Kidney (tissue), 13 donors: ENCODE measurements at regions not wholly inside any gene's neighbourhood (a gene's known extent, or its start where the extent isn't known, plus 50 kb on each side); places are given as distances from the start of the nearest gene placed in this dataset.

Experiments used
- DNase-seq, 5 donors: peaks; one replicate each; pipeline ENCODE4 v3.0.0-alpha.2; 2013 to 2020
- FAIRE-seq: peaks from 2 replicates; lab custom pipeline; 2012; peaks lifted over from hg19 to GRCh38; lab: Jason Lieb, UNC
- H3K27ac ChIP-seq, 2 donors: one replicate each; pipeline ENCODE4 v1.7.0; 2013; ENCODE audit warnings: low read depth in 2 of 2, low read length in 2 of 2, inconsistent platforms in 1 of 2
- H3K27me3 ChIP-seq: one replicate; pipeline ENCODE4 v1.7.1; 2013; ENCODE audit warnings: low read length, inconsistent platforms; ENCODE audit not compliant: control insufficient read depth, insufficient read depth
- H3K36me3 ChIP-seq, 3 donors: one replicate each; pipeline versions ENCODE4 v1.7.0 to v1.7.1; 2013; ENCODE audit warnings: low read length in 3 of 3, control low read depth in 1 of 3, inconsistent platforms in 1 of 3; ENCODE audit not compliant: insufficient read depth in 3 of 3, control insufficient read depth in 2 of 3
- H3K4me1 ChIP-seq, 3 donors: one replicate each; pipeline versions ENCODE4 v1.7.0 to v1.7.1; 2013; ENCODE audit warnings: low read length in 3 of 3, inconsistent platforms in 1 of 3, low read depth in 1 of 3; ENCODE audit not compliant: control insufficient read depth in 2 of 3, insufficient read depth in 2 of 3
- H3K4me3 ChIP-seq, 3 donors: one replicate each; pipeline versions ENCODE4 v1.7.0 to v1.8.1; 2013; ENCODE audit warnings: low read length in 3 of 3, control low read depth in 1 of 3, inconsistent platforms in 1 of 3
- H3K9ac ChIP-seq, 3 donors: one replicate each; pipeline versions ENCODE4 v1.7.0 to v1.7.1; 2013; ENCODE audit warnings: low read length in 3 of 3, control low read depth in 1 of 3, inconsistent platforms in 1 of 3
- H3K9me3 ChIP-seq, 3 donors: one replicate each; pipeline versions ENCODE4 v1.7.0 to v1.7.1; 2013; ENCODE audit warnings: low read length in 3 of 3, control low read depth in 1 of 3, inconsistent platforms in 1 of 3; ENCODE audit not compliant: control insufficient read depth in 2 of 3, insufficient read depth in 1 of 3
- intact Hi-C: fragments of 100-400 bp; cut with DNase I; formaldehyde crosslinking; loops from one replicate; pipeline ENCODE4 v1.11.1; 2022
- TF ChIP-seq, protein P1 (sequence below): IDR thresholded peaks from 3 replicates; pipeline ENCODE4 v1.5.1; 2012; ENCODE audit warnings: mild to moderate bottlenecking, moderate library complexity, borderline replicate concordance; ENCODE audit not compliant: insufficient read depth; ENCODE audit errors: extremely low read depth
- donor health status: control.
- donor health status: control.
- donor health status: control.
- donor health status: control.
- donor health status: control.
- donor health status: DM: yes; HTN: yes; CAD: no.
- donor health status: Normal renal cell carcinoma (clear cell type).

DNA sequence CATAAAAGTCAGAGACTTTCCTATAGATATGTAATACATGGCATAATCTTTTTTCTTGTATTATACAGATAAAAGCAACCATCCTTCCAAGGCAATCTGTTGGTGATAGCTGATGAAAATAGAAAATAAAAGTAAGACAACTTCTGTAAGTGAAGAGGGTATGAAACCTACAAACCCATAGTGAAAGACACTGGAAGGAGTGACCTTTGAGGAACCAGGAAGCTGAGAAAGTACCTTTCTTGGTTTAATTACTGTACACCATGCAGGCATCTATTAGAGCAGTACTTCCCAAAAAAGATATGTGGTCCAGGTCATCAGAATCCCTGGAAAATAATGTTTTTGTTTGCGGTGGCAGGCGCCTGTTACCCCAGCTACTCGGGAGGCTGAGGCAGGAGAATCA is 906.6 kb upstream of the KLHL29 start:
- FAIRE-seq (no peak), DNase-seq (no peak)
- Histone ChIP-seq H3K4me1 (no peaks in the 10 kb centered on the region), H3K9me3 (no peaks in the 10 kb centered on the region), H3K4me3 (no peak overlapping the region), H3K36me3 (no peaks in the 10 kb centered on the region), H3K9ac (no peak overlapping the region), H3K27me3 (no peaks in the 10 kb centered on the region), H3K27ac (no peak overlapping the region)
- TF ChIP-seq, protein P1, sequence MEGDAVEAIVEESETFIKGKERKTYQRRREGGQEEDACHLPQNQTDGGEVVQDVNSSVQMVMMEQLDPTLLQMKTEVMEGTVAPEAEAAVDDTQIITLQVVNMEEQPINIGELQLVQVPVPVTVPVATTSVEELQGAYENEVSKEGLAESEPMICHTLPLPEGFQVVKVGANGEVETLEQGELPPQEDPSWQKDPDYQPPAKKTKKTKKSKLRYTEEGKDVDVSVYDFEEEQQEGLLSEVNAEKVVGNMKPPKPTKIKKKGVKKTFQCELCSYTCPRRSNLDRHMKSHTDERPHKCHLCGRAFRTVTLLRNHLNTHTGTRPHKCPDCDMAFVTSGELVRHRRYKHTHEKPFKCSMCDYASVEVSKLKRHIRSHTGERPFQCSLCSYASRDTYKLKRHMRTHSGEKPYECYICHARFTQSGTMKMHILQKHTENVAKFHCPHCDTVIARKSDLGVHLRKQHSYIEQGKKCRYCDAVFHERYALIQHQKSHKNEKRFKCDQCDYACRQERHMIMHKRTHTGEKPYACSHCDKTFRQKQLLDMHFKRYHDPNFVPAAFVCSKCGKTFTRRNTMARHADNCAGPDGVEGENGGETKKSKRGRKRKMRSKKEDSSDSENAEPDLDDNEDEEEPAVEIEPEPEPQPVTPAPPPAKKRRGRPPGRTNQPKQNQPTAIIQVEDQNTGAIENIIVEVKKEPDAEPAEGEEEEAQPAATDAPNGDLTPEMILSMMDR, result no peak
- intact Hi-C loops, result no loop called here

DNA sequence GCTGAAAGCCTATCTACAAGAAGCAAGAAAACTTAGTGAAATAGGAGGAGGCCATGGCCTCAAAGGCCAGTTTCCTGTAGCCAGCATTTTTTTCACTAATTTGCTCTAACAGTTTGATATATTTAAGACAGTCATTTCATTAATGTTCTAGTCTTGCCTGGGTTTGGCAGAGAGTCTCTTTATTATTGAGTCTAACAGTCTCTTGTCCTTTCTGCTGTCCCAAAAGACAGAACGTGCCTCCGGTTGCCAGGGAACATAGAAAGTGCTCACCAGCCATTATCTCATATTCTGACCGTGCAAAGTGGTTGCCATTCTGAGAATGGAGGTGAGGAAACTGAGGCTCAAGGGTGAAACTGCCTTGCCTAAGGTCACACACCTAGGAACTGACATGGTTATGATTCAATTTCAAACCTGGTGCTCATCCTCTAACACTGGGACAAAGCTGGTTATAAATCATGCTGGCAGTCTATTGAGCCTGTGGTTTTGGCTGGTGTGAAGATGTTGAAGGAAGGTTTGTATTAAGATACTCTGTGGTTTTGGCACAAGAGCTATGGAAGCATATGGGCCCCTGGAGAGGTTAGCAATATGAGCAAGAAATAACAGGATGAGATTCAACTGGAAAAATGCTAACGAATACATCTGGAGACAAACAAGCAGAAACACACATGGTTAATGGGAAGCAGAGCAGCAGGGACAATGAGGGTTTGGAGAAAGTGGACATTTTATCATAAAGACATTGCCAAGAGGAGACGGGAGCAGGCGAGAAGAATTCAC is 903.3 kb upstream of the KLHL29 start:
- Histone ChIP-seq H3K4me1 (no peaks in the 10 kb centered on the region), H3K27ac (no peak overlapping the region), H3K9me3 (no peaks in the 10 kb centered on the region), H3K27me3 (no peaks in the 10 kb centered on the region), H3K9ac (no peak overlapping the region), H3K36me3 (no peaks in the 10 kb centered on the region), H3K4me3 (no peak overlapping the region)
- DNase-seq (no peak), FAIRE-seq (no peak)
- intact Hi-C loops, result no loop called here
- TF ChIP-seq, protein P1, result no peak

DNA sequence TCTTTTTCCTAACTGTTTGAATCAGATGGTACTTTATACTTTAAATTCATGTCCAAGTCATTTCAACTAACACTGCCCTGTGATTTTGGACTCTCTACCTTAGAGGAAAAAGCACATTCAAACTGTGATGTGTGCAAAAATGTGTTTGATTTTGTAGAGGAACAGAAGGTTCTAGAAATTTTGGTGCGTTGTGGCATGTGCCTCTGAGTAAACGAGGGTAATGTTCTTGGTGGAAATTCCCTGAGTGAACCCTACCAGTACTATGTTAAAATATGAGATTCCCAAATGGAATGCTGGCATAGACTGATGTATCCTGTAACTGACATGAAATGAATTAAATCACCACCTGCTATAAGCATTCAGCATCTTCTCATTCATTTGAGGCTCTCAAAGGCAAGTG is 901.9 kb upstream of the KLHL29 start:
- Histone ChIP-seq H3K9me3 (no peaks in the 10 kb centered on the region), H3K4me1 (no peaks in the 10 kb centered on the region), H3K27ac (no peak overlapping the region), H3K27me3 (no peaks in the 10 kb centered on the region), H3K36me3 (no peaks in the 10 kb centered on the region), H3K9ac (no peak overlapping the region), H3K4me3 (no peak overlapping the region)
- intact Hi-C loops, result no loop called here
- no peak for FAIRE-seq
- TF ChIP-seq, protein P1, result no peak
- DNase-seq, result no peak
